PC-3 (cell line): ENCODE measurements at regions not wholly inside any gene's neighbourhood (a gene's known extent, or its start where the extent isn't known, plus 50 kb on each side); places are given as distances from the start of the nearest gene placed in this dataset.

Experiments
- EZH2 ChIP-seq: fragments of 300-600 bp; sonication (generic); IDR thresholded peaks from one replicate; pipeline ENCODE4 v1.6.1; 2017; ENCODE audit warnings: antibody characterized with exemption, mild to moderate bottlenecking, low read length; ENCODE audit not compliant: unreplicated experiment
- TF ChIP-seq, protein P1 (sequence below): fragments of 300-600 bp; sonication (generic); conservative IDR thresholded peaks from 2 replicates; pipeline ENCODE4 v1.5.1; 2017; ENCODE audit warnings: antibody characterized with exemption, low read depth, mild to moderate bottlenecking, low read length

DNA sequence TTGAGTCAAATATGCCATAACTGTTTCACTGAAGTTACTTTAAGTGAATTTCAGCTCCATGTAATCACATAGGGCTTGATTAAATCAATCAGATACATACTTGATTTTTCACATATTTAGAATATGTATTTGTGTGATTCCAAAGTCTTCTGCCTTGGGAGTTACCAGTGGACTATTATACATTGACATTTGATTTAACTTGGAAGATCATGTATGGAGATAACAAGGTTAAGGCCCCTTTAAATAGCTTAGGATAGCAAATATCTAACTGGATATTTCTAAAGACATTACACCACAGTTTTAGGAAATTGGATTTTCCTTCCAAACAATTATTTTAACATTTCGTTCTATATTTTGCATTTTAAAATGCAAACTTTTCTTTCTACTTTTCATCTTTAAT, 405.0 kb downstream of the RAP2B start:
- TF ChIP-seq, protein P1, sequence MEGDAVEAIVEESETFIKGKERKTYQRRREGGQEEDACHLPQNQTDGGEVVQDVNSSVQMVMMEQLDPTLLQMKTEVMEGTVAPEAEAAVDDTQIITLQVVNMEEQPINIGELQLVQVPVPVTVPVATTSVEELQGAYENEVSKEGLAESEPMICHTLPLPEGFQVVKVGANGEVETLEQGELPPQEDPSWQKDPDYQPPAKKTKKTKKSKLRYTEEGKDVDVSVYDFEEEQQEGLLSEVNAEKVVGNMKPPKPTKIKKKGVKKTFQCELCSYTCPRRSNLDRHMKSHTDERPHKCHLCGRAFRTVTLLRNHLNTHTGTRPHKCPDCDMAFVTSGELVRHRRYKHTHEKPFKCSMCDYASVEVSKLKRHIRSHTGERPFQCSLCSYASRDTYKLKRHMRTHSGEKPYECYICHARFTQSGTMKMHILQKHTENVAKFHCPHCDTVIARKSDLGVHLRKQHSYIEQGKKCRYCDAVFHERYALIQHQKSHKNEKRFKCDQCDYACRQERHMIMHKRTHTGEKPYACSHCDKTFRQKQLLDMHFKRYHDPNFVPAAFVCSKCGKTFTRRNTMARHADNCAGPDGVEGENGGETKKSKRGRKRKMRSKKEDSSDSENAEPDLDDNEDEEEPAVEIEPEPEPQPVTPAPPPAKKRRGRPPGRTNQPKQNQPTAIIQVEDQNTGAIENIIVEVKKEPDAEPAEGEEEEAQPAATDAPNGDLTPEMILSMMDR, result no peak
- no peak for TF ChIP-seq EZH2
